CD14-positive monocyte (primary cell): ENCODE measurements at regions not wholly inside any gene's neighbourhood (a gene's known extent, or its start where the extent isn't known, plus 50 kb on each side); places are given as distances from the start of the nearest gene placed in this dataset.

ENCODE experiments used
- DNase-seq, 3 donors: peaks; one replicate each; pipeline ENCODE4 v3.0.0-alpha.2; 2011 to 2022
- H2AFZ ChIP-seq: 2 replicates; pipeline ENCODE4 v1.6.0; 2012; ENCODE audit warnings: mild to moderate bottlenecking, low read depth, low read length, inconsistent platforms; ENCODE audit not compliant: insufficient read depth, poor library complexity, severe bottlenecking
- H3K27ac ChIP-seq, 2 donors: 1 replicate in 1 of 2; 2 replicates in 1 of 2; pipeline ENCODE4 v1.5.1; 2012 to 2013; ENCODE audit warnings: low read length in 2 of 2, control low read depth in 1 of 2, inconsistent platforms in 1 of 2, low read depth in 1 of 2, mild to moderate bottlenecking in 1 of 2
- H3K27me3 ChIP-seq, 2 donors: one replicate each; pipeline versions ENCODE4 v1.6.0 to v1.6.1; 2011 to 2013; ENCODE audit warnings: low read length in 2 of 2; ENCODE audit not compliant: control insufficient read depth in 2 of 2, insufficient read depth in 2 of 2
- H3K36me3 ChIP-seq, 2 donors: replicated peaks in 1 of 2; 1 replicate in 1 of 2; 2 replicates in 1 of 2; pipeline versions ENCODE4 v1.5.1 to v1.6.1; 2012 to 2013; ENCODE audit warnings: low read length in 2 of 2, control low read depth in 1 of 2, inconsistent platforms in 1 of 2, mild to moderate bottlenecking in 1 of 2; ENCODE audit not compliant: insufficient read depth in 2 of 2, control insufficient read depth in 1 of 2
- H3K4me1 ChIP-seq, 2 donors: 1 replicate in 1 of 2; 2 replicates in 1 of 2; pipeline versions ENCODE4 v1.5.1 to v1.6.1; 2012 to 2013; ENCODE audit warnings: low read length in 2 of 2, control low read depth in 1 of 2, inconsistent platforms in 1 of 2, mild to moderate bottlenecking in 1 of 2, moderate library complexity in 1 of 2; ENCODE audit not compliant: insufficient read depth in 2 of 2, control insufficient read depth in 1 of 2
- H3K4me2 ChIP-seq: replicated peaks from 2 replicates; pipeline ENCODE3; 2012; ENCODE audit warnings: low read length, moderate library complexity, mild to moderate bottlenecking; ENCODE audit not compliant: poor library complexity, severe bottlenecking; ENCODE audit errors: extremely low read depth
- H3K4me3 ChIP-seq, 3 experiments: fragments of 200-600 bp in 1 of 3; sonication (generic) in 1 of 3; replicated peaks in 1 of 3; 1 replicate in 2 of 3; 2 replicates in 1 of 3; pipeline ENCODE4 v1.5.1; 2011 to 2013; ENCODE audit warnings: low read length in 3 of 3, mild to moderate bottlenecking in 3 of 3, control low read depth in 2 of 3, low read depth in 2 of 3, inconsistent platforms in 1 of 3, moderate library complexity in 1 of 3
- H3K79me2 ChIP-seq: 2 replicates; pipeline ENCODE4 v1.6.0; 2012; ENCODE audit warnings: mild to moderate bottlenecking, control low read depth, inconsistent platforms, low read length, moderate library complexity; ENCODE audit not compliant: insufficient read depth
- H3K9ac ChIP-seq: 2 replicates; pipeline ENCODE4 v1.6.0; 2017; ENCODE audit warnings: low read length, mild to moderate bottlenecking; ENCODE audit not compliant: insufficient read depth, poor library complexity, severe bottlenecking
- H3K9me3 ChIP-seq, 2 donors: replicated peaks in 1 of 2; 1 replicate in 1 of 2; 2 replicates in 1 of 2; pipeline versions ENCODE4 v1.5.1 to v1.6.1; 2012 to 2013; ENCODE audit warnings: low read length in 2 of 2, control low read depth in 1 of 2; ENCODE audit not compliant: control insufficient read depth in 1 of 2, insufficient read depth in 1 of 2
- H4K20me1 ChIP-seq: 2 replicates; pipeline ENCODE4 v1.6.0; 2012; ENCODE audit warnings: mild to moderate bottlenecking, low read length, control low read depth, moderate library complexity; ENCODE audit not compliant: insufficient read depth
- H3K27ac Mint-ChIP-seq, 7 donors: one replicate each; pipeline ENCODE4 v1.8.0; 2020; ENCODE audit warnings: mild to moderate bottlenecking in 7 of 7, mixed read lengths in 7 of 7, moderate library complexity in 6 of 7, inconsistent platforms in 2 of 7
- H3K27me3 Mint-ChIP-seq, 3 donors: one replicate each; pipeline ENCODE4 v1.8.0; 2021 to 2022; ENCODE audit warnings: low read depth in 3 of 3, mild to moderate bottlenecking in 3 of 3, mixed read lengths in 3 of 3, moderate library complexity in 3 of 3, inconsistent platforms in 1 of 3
- H3K36me3 Mint-ChIP-seq, 2 donors: one replicate each; pipeline ENCODE4 v1.8.0; 2020; ENCODE audit warnings: mixed read lengths in 2 of 2, inconsistent platforms in 1 of 2, mild to moderate bottlenecking in 1 of 2
- H3K4me1 Mint-ChIP-seq: one replicate; pipeline ENCODE4 v1.8.0; 2020; ENCODE audit warnings: mild to moderate bottlenecking, mixed read lengths
- H3K4me3 Mint-ChIP-seq, 2 donors: one replicate each; pipeline ENCODE4 v1.8.0; 2020; ENCODE audit warnings: mild to moderate bottlenecking in 2 of 2, mixed read lengths in 2 of 2, moderate library complexity in 1 of 2
- H3K9me3 Mint-ChIP-seq, 7 donors: one replicate each; pipeline ENCODE4 v1.8.0; 2020 to 2022; ENCODE audit warnings: mixed read lengths in 7 of 7, mild to moderate bottlenecking in 6 of 7, moderate library complexity in 6 of 7, inconsistent platforms in 2 of 7
- CTCF ChIP-seq: fragments of 200-600 bp; IDR thresholded peaks from one replicate; pipeline ENCODE4 v1.8.0; 2022; ENCODE audit warnings: antibody characterized with exemption, mild to moderate bottlenecking
- WGBS: methylation state at CpG from one replicate; pipeline ENCODE4 v1.1.5; 2013; ENCODE audit warnings: missing lambda C conversion rate; ENCODE audit not compliant: insufficient coverage; 5-methylcytosine and 5-hydroxymethylcytosine counted together
- intact Hi-C, 2 donors: fragments of 100-400 bp; cut with micrococcal nuclease; formaldehyde crosslinking; loops; one replicate each; pipeline versions ENCODE4 v1.15.0 to v1.15.1; 2023

GRCh38 chr3:105166893-105167292 is 199.8 kb upstream of the ALCAM start:
- no peaks in the 10 kb centered on the region for H3K27me3 Mint-ChIP-seq
- H3K79me2 ChIP-seq, result no peaks in the 10 kb centered on the region
- no peak overlapping the region for H3K4me3 ChIP-seq
- no peak overlapping the region for H3K4me2 ChIP-seq
- H3K27me3 ChIP-seq, result no peaks in the 10 kb centered on the region
- no peak overlapping the region for H3K27ac Mint-ChIP-seq
- intact Hi-C loops, result no loop called here
- DNase-seq, result no peak
- no peaks in the 10 kb centered on the region for H3K4me1 ChIP-seq
- no peaks in the 10 kb centered on the region for H3K9me3 ChIP-seq
- H2AFZ ChIP-seq, result no peak overlapping the region
- no peak overlapping the region for H3K9ac ChIP-seq
- no peaks in the 10 kb centered on the region for H3K36me3 Mint-ChIP-seq
- no peaks in the 10 kb centered on the region for H3K9me3 Mint-ChIP-seq
- no peaks in the 10 kb centered on the region for H4K20me1 ChIP-seq
- no peaks in the 10 kb centered on the region for H3K4me1 Mint-ChIP-seq
- no CpG with 5 or more reads among the region's 1 CpG for WGBS
- no peak overlapping the region for H3K4me3 Mint-ChIP-seq
- no peak overlapping the region for H3K27ac ChIP-seq
- no peaks in the 10 kb centered on the region for H3K36me3 ChIP-seq
- no peak for TF ChIP-seq CTCF

GRCh38 chr3:105170423-105170822 is 196.3 kb upstream of the ALCAM start:
- no peak overlapping the region for H3K4me2 ChIP-seq
- intact Hi-C loops, result no loop called here
- no peak for TF ChIP-seq CTCF
- H3K36me3 ChIP-seq, result no peaks in the 10 kb centered on the region
- Mint-ChIP-seq H3K9me3 (no peaks in the 10 kb centered on the region), H3K27ac (no peak overlapping the region), H3K4me1 (no peaks in the 10 kb centered on the region), H3K36me3 (no peaks in the 10 kb centered on the region), H3K4me3 (no peak overlapping the region), H3K27me3 (peaks cover 0 to 4% (median 0%) of the 10 kb centered on the region in 3 donors)
- H2AFZ ChIP-seq, result no peak overlapping the region
- no peaks in the 10 kb centered on the region for H3K27me3 ChIP-seq
- no peak overlapping the region for H3K27ac ChIP-seq
- H3K79me2 ChIP-seq, result no peaks in the 10 kb centered on the region
- no peaks in the 10 kb centered on the region for H3K9me3 ChIP-seq
- no peak for DNase-seq
- no peaks in the 10 kb centered on the region for H3K4me1 ChIP-seq
- no peaks in the 10 kb centered on the region for H4K20me1 ChIP-seq
- no peak overlapping the region for H3K9ac ChIP-seq
- H3K4me3 ChIP-seq, result no peak overlapping the region
